HG02623 (cell line): ENCODE measurements at regions not wholly inside any gene's neighbourhood (a gene's known extent, or its start where the extent isn't known, plus 50 kb on each side); places are given as distances from the start of the nearest gene placed in this dataset.
"Not testable (repeated sequence)": the region's sequence is repeated elsewhere in the genome, so short reads cannot be mapped to it uniquely, and the experiment has no call there.

Source experiments
- ATAC-seq: cut with Tn5 transposase; IDR thresholded peaks from one replicate; pipeline ENCODE4 v1.9.1; 2021; ENCODE audit warnings: moderate library complexity; ENCODE audit not compliant: unreplicated experiment

DNA sequence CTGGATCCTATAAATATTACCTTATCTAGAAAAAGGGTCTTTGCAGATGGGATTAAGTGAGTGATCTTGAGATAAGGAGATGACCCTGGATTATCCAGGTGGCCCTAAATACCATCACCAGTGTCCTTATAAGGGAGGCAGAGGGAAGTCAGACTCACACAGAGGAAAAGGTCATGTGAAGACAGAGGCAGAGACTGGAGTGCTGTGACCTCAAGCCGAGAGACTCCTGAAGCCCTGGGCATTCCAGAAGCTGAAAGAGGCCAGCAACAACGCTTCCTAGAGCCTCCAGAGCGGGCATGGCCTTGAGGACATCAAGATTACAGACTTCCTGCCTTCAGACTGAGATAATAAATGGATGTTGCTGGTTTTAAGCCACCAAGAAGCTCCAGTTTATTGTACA, 118.8 kb downstream of the ATPSCKMT start:
- ATAC-seq, result no peak

GRCh38 chr5:10126900-10127299, 122.8 kb downstream of the ATPSCKMT start:
- ATAC-seq, result no peak

- no peak for ATAC-seq
Observed at GRCh38 chr5:10125116-10125515, 124.6 kb downstream of the ATPSCKMT start.

- no peak for ATAC-seq
Observed at GRCh38 chr5:10124287-10124686, 125.4 kb downstream of the ATPSCKMT start.

DNA sequence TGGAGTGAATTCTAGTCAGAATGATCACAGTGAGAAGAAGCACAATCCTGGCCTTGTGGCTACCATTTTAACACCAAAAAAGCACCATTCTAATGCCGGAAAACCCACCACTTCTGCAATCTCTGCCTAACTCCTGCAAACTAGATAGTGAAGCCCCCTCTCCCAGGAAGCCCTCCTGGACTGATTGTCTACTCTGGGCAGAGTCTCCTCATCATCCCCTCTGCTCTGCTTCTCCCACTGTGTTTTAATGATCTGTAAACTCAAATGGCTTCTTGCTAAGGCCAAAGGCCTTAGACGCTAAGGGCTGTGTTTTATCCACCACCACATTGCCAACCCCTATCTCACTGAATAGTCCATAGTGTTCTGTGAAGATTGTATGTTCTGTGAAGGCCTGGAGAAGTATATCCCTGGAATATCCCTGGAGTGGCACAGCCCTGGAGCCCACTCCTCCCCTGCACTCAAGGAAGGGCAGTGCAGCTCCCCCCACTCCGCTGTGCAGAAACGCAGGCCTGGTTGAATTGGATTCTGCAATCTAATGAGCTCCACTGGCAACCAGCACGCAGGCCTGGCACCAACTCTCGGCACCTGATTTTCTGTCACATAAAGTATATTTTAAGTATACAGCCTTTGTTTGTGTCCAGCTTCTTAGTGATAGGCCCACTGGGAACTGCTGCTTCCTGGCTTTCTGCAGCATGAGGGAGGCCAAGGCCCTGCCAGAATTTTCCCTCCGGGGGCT, 126.3 kb downstream of the ATPSCKMT start:
- ATAC-seq, result no peak

GRCh38 chr5:10122076-10122726, 127.5 kb downstream of the ATPSCKMT start:
- no peak for ATAC-seq

DNA sequence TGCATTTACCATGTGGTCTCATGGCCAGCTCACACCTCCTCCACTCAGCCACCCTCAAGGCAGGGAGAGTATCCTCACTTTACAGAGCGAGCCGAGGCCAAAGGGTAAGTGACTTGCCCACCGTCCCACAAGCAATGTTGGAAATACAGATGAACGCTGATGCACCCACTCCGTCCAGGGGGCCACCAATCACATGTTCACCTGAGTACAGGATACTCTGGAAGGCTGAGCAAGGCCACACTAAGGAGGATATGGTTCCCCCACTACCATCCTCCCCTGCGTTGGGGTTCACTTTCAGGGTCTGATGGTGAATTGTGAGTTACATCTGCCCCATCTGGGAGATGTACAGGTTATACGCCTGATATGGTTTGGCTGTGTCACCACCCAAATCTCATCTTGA, 128.8 kb downstream of the ATPSCKMT start:
- ATAC-seq, result no peak

- ATAC-seq, result no peak
Observed at GRCh38 chr5:10118150-10118549, 131.5 kb downstream of the ATPSCKMT start.

DNA sequence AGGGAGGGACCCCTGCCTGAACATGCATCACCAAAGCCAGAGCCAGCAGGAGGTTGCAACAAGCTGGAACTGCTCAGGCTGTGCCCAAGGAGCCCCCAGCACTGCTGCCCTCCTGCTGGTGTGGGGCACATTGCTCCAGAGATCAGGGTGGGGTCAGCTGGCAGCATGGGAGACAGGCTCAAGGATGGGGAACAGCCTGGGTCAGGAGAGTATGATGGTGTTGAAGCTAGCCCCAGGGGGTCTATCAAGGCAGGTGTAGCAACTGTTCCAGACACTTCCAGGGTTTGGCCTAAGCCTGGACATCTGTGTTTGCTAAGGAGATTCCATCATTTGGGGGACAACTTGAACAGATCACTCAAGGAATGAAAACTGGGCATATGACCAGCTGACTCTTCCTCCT, 133.1 kb downstream of the ATPSCKMT start:
- no peak for ATAC-seq

GRCh38 chr5:10115669-10116068, 134.0 kb downstream of the ATPSCKMT start:
- ATAC-seq, result no peak

- ATAC-seq, result no peak
Observed at GRCh38 chr5:10111571-10111970, 138.1 kb downstream of the ATPSCKMT start.

- ATAC-seq, result no peak
Observed at GRCh38 chr5:10110228-10110627, 139.5 kb downstream of the ATPSCKMT start.

DNA sequence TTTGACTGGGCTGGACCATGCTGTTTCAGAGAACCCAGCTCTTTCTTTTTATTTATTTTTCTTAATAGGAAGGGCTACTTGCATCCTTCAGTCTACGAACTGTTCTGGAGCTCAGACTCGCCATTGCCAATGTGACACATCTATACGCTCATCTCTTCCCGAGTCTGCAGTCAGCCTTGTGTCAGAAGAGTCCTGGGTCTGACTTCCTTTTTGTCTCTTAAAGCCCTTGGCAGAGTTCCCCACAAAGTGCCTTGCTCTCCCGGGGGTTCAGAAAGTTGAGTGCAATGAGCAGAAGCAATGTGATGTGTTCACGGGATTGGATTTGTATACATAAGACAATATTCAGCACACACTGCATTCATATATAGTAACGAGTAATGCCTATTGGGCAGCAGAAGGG, 140.4 kb downstream of the ATPSCKMT start:
- no peak for ATAC-seq

GRCh38 chr5:10106806-10107205, 142.9 kb downstream of the ATPSCKMT start:
- ATAC-seq, result no peak

DNA sequence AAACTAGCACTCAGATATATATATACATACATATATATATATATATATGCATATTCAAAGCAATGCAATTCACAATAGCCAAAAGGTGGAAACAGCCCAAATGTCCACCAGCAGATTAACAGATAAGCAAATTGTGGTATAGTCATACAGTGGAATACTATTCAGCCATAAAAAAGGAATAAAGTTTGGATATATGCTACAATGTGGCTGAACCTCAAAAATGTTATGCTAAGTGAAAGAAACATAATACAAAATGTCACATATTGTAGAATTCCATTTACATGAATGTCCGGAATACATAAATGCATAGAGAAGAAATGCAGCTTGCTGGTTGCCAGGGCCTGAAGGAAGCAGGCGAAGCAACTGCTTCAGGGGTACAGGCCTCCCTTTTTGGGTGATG, 143.4 kb downstream of the ATPSCKMT start:
- ATAC-seq, result no peak

DNA sequence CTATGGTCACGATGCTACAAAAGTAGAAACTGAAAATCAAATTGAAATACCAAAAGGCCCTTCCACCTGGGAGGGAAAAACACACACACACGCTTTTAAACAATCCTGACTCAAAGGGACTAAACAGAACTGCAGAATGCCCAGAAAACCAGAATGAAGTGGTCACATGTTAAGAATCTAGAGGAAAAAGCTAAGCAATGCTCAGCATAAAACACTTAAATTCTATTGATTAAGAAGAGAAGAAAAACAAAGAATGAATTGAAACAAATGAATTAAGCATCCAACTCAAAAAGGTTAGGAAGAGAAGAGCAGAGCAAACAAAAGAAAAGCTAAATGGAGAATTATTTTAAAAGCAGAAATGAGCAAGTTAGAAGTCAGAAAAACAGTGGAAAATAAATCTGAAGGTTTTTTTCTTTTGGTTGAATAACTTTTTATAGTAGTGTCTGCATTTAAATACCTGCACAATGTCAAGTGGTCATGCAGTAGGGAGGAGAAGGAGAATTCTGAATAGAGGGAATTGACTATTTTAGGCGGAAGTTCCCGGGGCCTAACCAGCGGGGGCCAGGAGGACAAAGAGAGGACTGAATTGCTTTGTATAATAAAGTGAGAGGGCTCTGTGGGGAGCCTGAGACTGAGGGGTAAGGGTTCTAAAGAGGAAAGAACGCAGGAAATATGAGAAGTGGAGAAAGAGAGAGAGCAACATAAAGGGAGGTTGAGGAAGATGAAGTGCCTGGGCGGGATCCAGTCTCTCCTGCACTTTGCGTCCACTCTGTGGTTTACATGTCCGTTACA, 146.8 kb downstream of the ATPSCKMT start:
- ATAC-seq, result no peak

GRCh38 chr5:10102235-10102634, 147.5 kb downstream of the ATPSCKMT start:
- not testable (repeated sequence) for ATAC-seq

- ATAC-seq, result no peak
Observed at GRCh38 chr5:10099548-10099947, 150.1 kb downstream of the ATPSCKMT start.

- ATAC-seq, result no peak
Observed at GRCh38 chr5:10091701-10092100, 158.0 kb downstream of the ATPSCKMT start.

DNA sequence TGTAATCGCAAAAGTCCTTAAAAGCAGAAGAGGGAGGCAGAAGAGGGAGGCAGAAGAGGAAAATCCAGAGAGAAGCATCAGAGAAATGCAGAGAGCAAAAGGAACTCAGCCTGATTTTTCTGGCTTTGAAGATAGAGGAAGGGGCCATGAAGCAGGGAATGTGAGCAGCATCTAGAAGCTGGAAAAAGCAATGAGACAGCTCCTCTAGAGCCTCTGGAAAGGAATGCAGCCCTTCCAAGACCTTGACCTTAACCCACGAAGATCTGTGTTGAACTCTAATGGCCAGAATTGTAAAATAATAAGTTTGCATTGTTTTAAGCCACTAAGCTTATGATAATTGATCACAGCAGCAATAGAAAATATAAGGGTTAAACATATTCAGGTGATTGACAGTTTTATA, 159.6 kb downstream of the ATPSCKMT start:
- no peak for ATAC-seq

DNA sequence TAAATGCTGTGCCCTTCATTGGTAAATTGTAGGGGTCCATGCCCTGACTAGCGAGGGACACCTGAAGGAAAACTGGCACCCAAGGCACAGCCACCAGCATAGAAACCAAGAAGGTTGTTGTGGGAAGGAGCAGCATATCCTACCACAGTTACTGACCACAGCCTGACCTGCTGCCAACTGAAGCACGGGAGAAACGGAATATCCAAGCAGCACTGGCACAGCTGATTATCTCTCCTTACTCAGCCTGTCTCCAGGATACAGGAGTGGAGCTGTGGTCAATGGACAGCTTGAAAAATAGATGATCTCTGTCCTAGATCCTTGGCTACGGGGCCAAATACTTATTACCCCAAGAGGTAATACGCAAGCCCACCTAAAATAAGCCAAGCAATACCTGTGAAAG, 164.5 kb downstream of the ATPSCKMT start:
- ATAC-seq, result no peak

DNA sequence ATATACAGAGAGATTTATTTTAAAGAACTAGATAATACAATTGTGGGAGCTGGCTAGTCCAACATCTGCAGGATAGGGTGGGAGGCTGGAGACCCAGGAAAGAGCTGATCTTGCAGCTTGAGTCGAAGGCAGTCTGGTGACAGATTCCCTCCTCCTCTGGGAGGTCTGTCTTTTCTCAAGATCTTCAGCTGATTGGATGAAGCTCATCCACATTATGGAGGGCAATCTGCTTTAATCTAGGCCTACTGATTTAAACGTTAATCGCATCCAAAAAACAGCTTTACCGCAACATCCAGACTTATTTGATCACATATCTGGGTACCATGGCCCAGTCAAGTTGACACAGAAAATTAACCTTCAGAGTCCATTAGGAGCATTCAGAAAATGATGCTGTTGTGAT, 168.1 kb downstream of the ATPSCKMT start:
- no peak for ATAC-seq
